ENCODE measurements at regions not wholly inside any gene's neighbourhood (a gene's known extent, or its start where the extent isn't known, plus 50 kb on each side); places are given as distances from the start of the nearest gene placed in this dataset.
A peak's percentile ranks its signal among the peaks of the same experiment; 100 is the strongest.

DNA sequence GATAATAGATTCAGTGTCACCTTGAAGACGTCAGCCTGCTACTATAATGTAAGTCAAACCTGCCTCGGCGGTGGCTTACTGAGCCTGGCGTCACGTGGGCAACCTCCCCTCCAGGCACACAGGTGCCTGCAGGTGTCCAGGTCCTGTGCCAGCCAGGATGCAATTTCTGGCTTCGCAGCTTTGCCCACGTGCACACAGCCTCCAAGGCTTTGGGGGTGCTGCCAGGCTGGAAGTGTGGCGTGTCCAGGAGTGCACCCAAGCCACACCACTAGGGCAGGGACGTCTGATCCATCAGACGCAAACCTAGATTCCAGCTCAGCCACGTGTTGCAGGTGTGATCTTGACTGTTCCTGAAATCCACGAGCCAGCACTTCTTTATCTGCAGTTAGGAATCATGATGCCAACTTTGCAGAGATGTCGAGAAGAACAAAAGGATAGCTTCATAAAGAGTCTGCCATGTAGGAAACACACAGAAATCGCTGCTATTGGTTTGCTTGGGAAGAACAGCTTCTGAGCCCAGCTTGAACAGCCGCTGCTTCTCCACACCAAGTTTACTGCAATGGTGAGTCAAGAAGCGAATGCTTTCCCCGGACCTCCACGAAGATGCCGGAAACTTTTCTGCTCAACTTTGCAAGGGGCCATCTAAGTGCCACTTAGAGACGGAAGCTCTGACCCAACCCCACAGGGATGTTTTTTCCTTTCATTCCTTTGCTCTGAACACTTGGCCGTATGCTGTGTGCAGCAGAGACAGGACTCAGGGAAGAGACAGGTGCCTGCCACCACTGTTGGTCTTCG is 84.2 kb upstream of the SALL3 start:
- Histone ChIP-seq H3K36me3 (replicated peaks in 1 of 2; ENCODE audit: control insufficient read depth in 2 of 2, insufficient read depth in 2 of 2, low read length in 2 of 2) (no peaks in the 10 kb centered on the region), H2BK5ac (ENCODE audit: low read length) (no peak overlapping the region), H3K9me3 (replicated peaks in 1 of 2; ENCODE audit: control insufficient read depth in 2 of 2, insufficient read depth in 1 of 2, low read depth in 1 of 2, low read length in 2 of 2) (peaks cover 0 to 7% of the 10 kb centered on the region in 2 donors), H4K91ac (ENCODE audit: low read depth, low read length, poor library complexity) (no peak overlapping the region), H2AK5ac (ENCODE audit: low read depth, low read length) (no peak overlapping the region), H3K27me3 (ENCODE audit: control insufficient read depth in 3 of 3, insufficient read depth in 3 of 3, low read depth in 1 of 3, low read length in 3 of 3) (no peaks in the 10 kb centered on the region), H3K79me1 (ENCODE audit: low read depth, low read length) (no peaks in the 10 kb centered on the region), H3K18ac (ENCODE audit: low read length) (peak overlapping the region; percentile 11), H3K27ac (replicated peaks; ENCODE audit: low read length) (no peak overlapping the region), H2BK15ac (ENCODE audit: low read length) (no peak overlapping the region), H2BK120ac (ENCODE audit: low read depth, low read length) (no peak overlapping the region), H3K4me1 (ENCODE audit: control insufficient read depth in 2 of 2, insufficient read depth in 1 of 2, low read depth in 1 of 2, low read length in 2 of 2) (no peaks in the 10 kb centered on the region), H3K9ac (ENCODE audit: low read depth, low read length, poor library complexity) (no peak overlapping the region), H4K8ac (ENCODE audit: low read depth, low read length) (no peak overlapping the region), H3K4me2 (ENCODE audit: insufficient read depth, low read length, poor library complexity, severe bottlenecking) (no peak overlapping the region), H3K23ac (ENCODE audit: low read depth, low read length, poor library complexity) (no peak overlapping the region), H2AFZ (ENCODE audit: low read length) (no peak overlapping the region), H3K14ac (ENCODE audit: low read length) (peak overlapping the region; percentile 41), H3K4me3 (ENCODE audit: low read length in 2 of 2) (no peak overlapping the region), H3K4ac (ENCODE audit: low read length) (no peak overlapping the region), H2BK12ac (ENCODE audit: low read length) (no peak overlapping the region)
- no peak for DNase-seq (ENCODE audit: low spot score)
- no CpG with 5 or more reads among the region's 22 CpGs for WGBS, 2 donors (ENCODE audit: extremely low coverage in 2 of 2, insufficient read length in 2 of 2, insufficient replicate concordance in 1 of 2)

DNA sequence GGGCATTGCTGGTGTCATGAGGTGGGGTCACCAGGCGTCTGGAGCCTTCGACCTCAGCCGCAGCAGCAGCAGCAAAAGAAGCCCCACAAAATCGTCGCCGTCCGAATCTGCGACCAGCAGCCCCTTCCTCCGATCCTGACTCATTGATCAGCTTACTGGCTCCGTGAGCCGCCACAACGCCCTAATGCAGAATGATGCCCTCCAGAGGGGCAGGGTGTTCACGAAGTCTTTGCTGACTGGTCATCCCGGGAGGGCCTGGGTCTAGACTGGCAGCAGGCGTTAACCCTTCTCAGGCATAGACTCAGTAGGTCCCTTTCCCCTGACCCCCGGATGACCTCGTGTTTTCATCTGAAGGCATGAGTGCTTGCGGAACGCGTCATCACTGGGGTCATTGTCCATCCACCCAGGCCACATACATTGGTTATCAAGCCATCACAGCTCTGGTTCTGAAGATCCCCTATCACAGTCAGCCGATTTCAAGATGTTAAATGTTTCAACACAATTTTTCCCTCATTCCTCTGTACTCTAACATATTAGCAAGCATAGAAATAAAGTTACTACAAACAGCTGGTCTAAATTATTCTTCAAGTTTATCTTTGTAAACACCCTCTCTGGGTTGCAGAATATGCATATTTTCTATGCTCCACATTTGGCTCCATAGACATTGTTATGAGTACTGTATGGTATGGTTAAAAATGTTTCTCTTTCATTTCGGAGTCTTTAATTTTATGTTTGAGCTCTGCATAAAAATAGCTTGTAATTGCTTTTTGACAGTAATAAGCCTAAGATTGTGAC is 83.3 kb upstream of the SALL3 start:
- Histone ChIP-seq H3K27me3 (ENCODE audit: control insufficient read depth in 3 of 3, insufficient read depth in 3 of 3, low read depth in 1 of 3, low read length in 3 of 3) (no peaks in the 10 kb centered on the region), H4K8ac (ENCODE audit: low read depth, low read length) (no peak overlapping the region), H2BK5ac (ENCODE audit: low read length) (no peak overlapping the region), H3K9ac (ENCODE audit: low read depth, low read length, poor library complexity) (no peak overlapping the region), H4K91ac (ENCODE audit: low read depth, low read length, poor library complexity) (no peak overlapping the region), H3K4ac (ENCODE audit: low read length) (no peak overlapping the region), H2BK120ac (ENCODE audit: low read depth, low read length) (no peak overlapping the region), H3K36me3 (replicated peaks in 1 of 2; ENCODE audit: control insufficient read depth in 2 of 2, insufficient read depth in 2 of 2, low read length in 2 of 2) (no peaks in the 10 kb centered on the region), H3K18ac (ENCODE audit: low read length) (no peak overlapping the region), H3K4me2 (ENCODE audit: insufficient read depth, low read length, poor library complexity, severe bottlenecking) (no peak overlapping the region), H3K79me1 (ENCODE audit: low read depth, low read length) (no peaks in the 10 kb centered on the region), H3K27ac (replicated peaks; ENCODE audit: low read length) (no peak overlapping the region), H3K14ac (ENCODE audit: low read length) (no peak overlapping the region), H2AK5ac (ENCODE audit: low read depth, low read length) (no peak overlapping the region), H3K9me3 (replicated peaks in 1 of 2; ENCODE audit: control insufficient read depth in 2 of 2, insufficient read depth in 1 of 2, low read depth in 1 of 2, low read length in 2 of 2) (peaks cover 0 to 5% of the 10 kb centered on the region in 2 donors), H2AFZ (ENCODE audit: low read length) (no peak overlapping the region), H2BK15ac (ENCODE audit: low read length) (no peak overlapping the region), H3K4me1 (ENCODE audit: control insufficient read depth in 2 of 2, insufficient read depth in 1 of 2, low read depth in 1 of 2, low read length in 2 of 2) (no peaks in the 10 kb centered on the region), H3K4me3 (ENCODE audit: low read length in 2 of 2) (no peak overlapping the region), H3K23ac (ENCODE audit: low read depth, low read length, poor library complexity) (no peak overlapping the region), H2BK12ac (ENCODE audit: low read length) (no peak overlapping the region)
- no CpG with 5 or more reads among the region's 22 CpGs for WGBS, 2 donors (ENCODE audit: extremely low coverage in 2 of 2, insufficient read length in 2 of 2, insufficient replicate concordance in 1 of 2)
- DNase-seq (ENCODE audit: low spot score) = no peak

DNA sequence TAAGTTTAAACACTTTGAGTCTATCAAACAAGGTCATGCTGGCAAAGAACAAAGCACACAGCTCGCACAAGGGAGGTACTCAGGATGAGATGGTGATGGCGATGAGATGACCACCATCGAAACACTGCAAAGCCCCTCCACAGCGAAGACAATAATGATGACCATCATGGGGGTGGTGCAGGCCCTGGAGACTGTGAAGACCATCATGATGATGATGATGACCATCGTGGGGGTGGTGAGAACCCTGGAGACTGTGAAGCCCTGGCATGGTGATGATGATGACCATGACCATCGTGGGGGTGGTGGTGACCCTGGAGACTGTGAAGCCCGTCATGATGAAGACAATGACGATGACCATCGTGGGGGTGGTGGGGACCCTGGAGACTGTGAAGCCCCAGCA is 81.6 kb upstream of the SALL3 start:
- Histone ChIP-seq H3K79me1 (ENCODE audit: low read depth, low read length) (no peaks in the 10 kb centered on the region), H2BK120ac (ENCODE audit: low read depth, low read length) (no peak overlapping the region), H3K9me3 (replicated peaks in 1 of 2; ENCODE audit: control insufficient read depth in 2 of 2, insufficient read depth in 1 of 2, low read depth in 1 of 2, low read length in 2 of 2) (peaks cover 0 to 3% of the 10 kb centered on the region in 2 donors), H3K4ac (ENCODE audit: low read length) (no peak overlapping the region), H3K27me3 (ENCODE audit: control insufficient read depth in 3 of 3, insufficient read depth in 3 of 3, low read depth in 1 of 3, low read length in 3 of 3) (no peaks in the 10 kb centered on the region), H2BK12ac (ENCODE audit: low read length) (no peak overlapping the region), H3K23ac (ENCODE audit: low read depth, low read length, poor library complexity) (no peak overlapping the region), H2AFZ (ENCODE audit: low read length) (no peak overlapping the region), H4K91ac (ENCODE audit: low read depth, low read length, poor library complexity) (no peak overlapping the region), H2BK5ac (ENCODE audit: low read length) (no peak overlapping the region), H3K27ac (replicated peaks; ENCODE audit: low read length) (no peak overlapping the region), H3K9ac (ENCODE audit: low read depth, low read length, poor library complexity) (no peak overlapping the region), H4K8ac (ENCODE audit: low read depth, low read length) (no peak overlapping the region), H3K18ac (ENCODE audit: low read length) (no peak overlapping the region), H3K4me1 (ENCODE audit: control insufficient read depth in 2 of 2, insufficient read depth in 1 of 2, low read depth in 1 of 2, low read length in 2 of 2) (no peaks in the 10 kb centered on the region), H3K4me3 (ENCODE audit: low read length in 2 of 2) (no peak overlapping the region), H3K14ac (ENCODE audit: low read length) (no peak overlapping the region), H2AK5ac (ENCODE audit: low read depth, low read length) (no peak overlapping the region), H3K36me3 (replicated peaks in 1 of 2; ENCODE audit: control insufficient read depth in 2 of 2, insufficient read depth in 2 of 2, low read length in 2 of 2) (no peaks in the 10 kb centered on the region), H3K4me2 (ENCODE audit: insufficient read depth, low read length, poor library complexity, severe bottlenecking) (no peak overlapping the region), H2BK15ac (ENCODE audit: low read length) (no peak overlapping the region)
- WGBS, 2 donors (ENCODE audit: extremely low coverage in 2 of 2, insufficient read length in 2 of 2, insufficient replicate concordance in 1 of 2) = no CpG with 5 or more reads among the region's 9 CpGs
- no peak for DNase-seq (ENCODE audit: low spot score)

DNA sequence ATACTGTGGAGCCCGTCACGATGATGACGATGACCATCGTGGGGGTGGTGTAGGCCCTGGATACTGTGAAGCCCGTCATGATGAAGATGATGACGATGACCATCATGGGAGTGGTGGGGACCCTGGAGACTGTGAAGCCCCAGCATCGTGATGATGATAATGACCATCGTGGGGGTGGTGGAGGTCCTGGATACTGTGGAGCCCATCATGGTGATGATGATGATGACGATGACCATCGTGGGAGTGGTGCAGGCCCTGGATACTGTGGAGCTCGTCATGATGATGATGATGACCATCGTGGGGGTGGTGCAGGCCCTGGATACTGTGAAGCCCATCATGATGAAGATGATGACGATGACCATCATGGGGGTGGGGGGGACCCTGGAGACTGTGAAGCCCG is 81.0 kb upstream of the SALL3 start:
- no peak overlapping the region for H3K4ac ChIP-seq (ENCODE audit: low read length)
- DNase-seq (ENCODE audit: low spot score) = no peak
- no peak overlapping the region for H4K8ac ChIP-seq (ENCODE audit: low read depth, low read length)
- H3K9me3 ChIP-seq (replicated peaks in 1 of 2; ENCODE audit: control insufficient read depth in 2 of 2, insufficient read depth in 1 of 2, low read depth in 1 of 2, low read length in 2 of 2) = peaks cover 0 to 3% of the 10 kb centered on the region in 2 donors
- H3K4me1 ChIP-seq (ENCODE audit: control insufficient read depth in 2 of 2, insufficient read depth in 1 of 2, low read depth in 1 of 2, low read length in 2 of 2) = no peaks in the 10 kb centered on the region
- no peaks in the 10 kb centered on the region for H3K27me3 ChIP-seq (ENCODE audit: control insufficient read depth in 3 of 3, insufficient read depth in 3 of 3, low read depth in 1 of 3, low read length in 3 of 3)
- no peak overlapping the region for H4K91ac ChIP-seq (ENCODE audit: low read depth, low read length, poor library complexity)
- no peaks in the 10 kb centered on the region for H3K36me3 ChIP-seq (replicated peaks in 1 of 2; ENCODE audit: control insufficient read depth in 2 of 2, insufficient read depth in 2 of 2, low read length in 2 of 2)
- H3K4me2 ChIP-seq (ENCODE audit: insufficient read depth, low read length, poor library complexity, severe bottlenecking) = no peak overlapping the region
- no CpG with 5 or more reads among the region's 14 CpGs for WGBS, 2 donors (ENCODE audit: extremely low coverage in 2 of 2, insufficient read length in 2 of 2, insufficient replicate concordance in 1 of 2)
- H3K79me1 ChIP-seq (ENCODE audit: low read depth, low read length) = no peaks in the 10 kb centered on the region
- no peak overlapping the region for H3K9ac ChIP-seq (ENCODE audit: low read depth, low read length, poor library complexity)
- no peak overlapping the region for H2BK12ac ChIP-seq (ENCODE audit: low read length)
- no peak overlapping the region for H2BK15ac ChIP-seq (ENCODE audit: low read length)
- H2AK5ac ChIP-seq (ENCODE audit: low read depth, low read length) = no peak overlapping the region
- H2BK5ac ChIP-seq (ENCODE audit: low read length) = no peak overlapping the region
- H2AFZ ChIP-seq (ENCODE audit: low read length) = no peak overlapping the region
- no peak overlapping the region for H3K18ac ChIP-seq (ENCODE audit: low read length)
- no peak overlapping the region for H2BK120ac ChIP-seq (ENCODE audit: low read depth, low read length)
- H3K14ac ChIP-seq (ENCODE audit: low read length) = no peak overlapping the region
- no peak overlapping the region for H3K27ac ChIP-seq (replicated peaks; ENCODE audit: low read length)
- H3K23ac ChIP-seq (ENCODE audit: low read depth, low read length, poor library complexity) = no peak overlapping the region
- H3K4me3 ChIP-seq (ENCODE audit: low read length in 2 of 2) = no peak overlapping the region

Measured in neuronal stem cell (in vitro differentiated cells).